ENCODE measurements at regions not wholly inside any gene's neighbourhood (a gene's known extent, or its start where the extent isn't known, plus 50 kb on each side); places are given as distances from the start of the nearest gene placed in this dataset.

GRCh38 chr12:115137812-115138521 is 454.0 kb upstream of the TBX3 start (continued):
- no peak for TF ChIP-seq ZNF407 (IDR thresholded peaks at IDR 0.05; ENCODE audit: low read depth)
- no peak for TF ChIP-seq PCBP2 (IDR thresholded peaks at IDR 0.05; ENCODE audit: low read depth, low read length, poor library complexity, severe bottlenecking)
- TF ChIP-seq CBFA2T2 (conservative IDR thresholded peaks at IDR 0.05) = peak; percentile 51
- no peak for TF ChIP-seq ZNF75A (CRISPR knock-in tag; IDR thresholded peaks at IDR 0.05)
- no peak for TF ChIP-seq TCF7 (IDR thresholded peaks at IDR 0.05; ENCODE audit: borderline replicate concordance)
- 0 out of 2 replicates have a peak, but pooled peaks have one; percentile 7 for TF ChIP-seq GMEB1 (CRISPR knock-in tag; IDR thresholded peaks at IDR 0.05)
- TF ChIP-seq MECOM (CRISPR knock-in tag; IDR thresholded peaks at IDR 0.05) = no peak
- TF ChIP-seq E2F6 (IDR thresholded peaks at IDR 0.05; ENCODE audit: borderline replicate concordance in 1 of 2, extremely low read depth in 1 of 2, insufficient read depth in 1 of 2, insufficient read length in 1 of 2, low read depth in 1 of 2, low read length in 1 of 2, poor library complexity in 1 of 2, severe bottlenecking in 1 of 2) = no peak
- TF ChIP-seq ELK3 (CRISPR knock-in tag; IDR thresholded peaks at IDR 0.05) = no peak
- no peak for TF ChIP-seq ZBTB33 (CRISPR knock-in tag; IDR thresholded peaks at IDR 0.05)

Data from K562 (cell line).